ENCODE measurements at regions not wholly inside any gene's neighbourhood (a gene's known extent, or its start where the extent isn't known, plus 50 kb on each side); places are given as distances from the start of the nearest gene placed in this dataset.
"Not testable (repeated sequence)": the region's sequence is repeated elsewhere in the genome, so short reads cannot be mapped to it uniquely, and the experiment has no call there.

DNA sequence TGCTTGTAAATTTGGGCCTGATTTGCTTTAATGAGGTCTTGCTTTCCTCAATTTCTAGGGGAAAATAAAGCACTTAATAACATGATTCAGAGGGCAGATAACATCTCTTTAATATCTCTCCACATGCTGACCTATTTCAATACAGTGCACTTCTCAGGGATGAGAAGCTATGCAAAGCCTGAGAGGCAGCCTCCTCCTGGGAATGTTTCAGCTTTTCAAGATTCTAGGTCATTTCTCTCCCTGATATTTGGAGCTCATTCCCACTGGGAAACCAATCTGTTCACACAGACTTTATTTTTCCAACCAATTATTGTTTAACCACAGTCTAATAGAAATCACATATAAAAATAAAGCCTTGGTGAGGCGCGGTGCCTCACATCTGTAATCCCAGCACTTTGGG lies 67.0 kb upstream of the LSAMP start:
- DNase-seq (ENCODE audit: low read depth in 4 of 4, low spot score in 3 of 4): no peak

DNA sequence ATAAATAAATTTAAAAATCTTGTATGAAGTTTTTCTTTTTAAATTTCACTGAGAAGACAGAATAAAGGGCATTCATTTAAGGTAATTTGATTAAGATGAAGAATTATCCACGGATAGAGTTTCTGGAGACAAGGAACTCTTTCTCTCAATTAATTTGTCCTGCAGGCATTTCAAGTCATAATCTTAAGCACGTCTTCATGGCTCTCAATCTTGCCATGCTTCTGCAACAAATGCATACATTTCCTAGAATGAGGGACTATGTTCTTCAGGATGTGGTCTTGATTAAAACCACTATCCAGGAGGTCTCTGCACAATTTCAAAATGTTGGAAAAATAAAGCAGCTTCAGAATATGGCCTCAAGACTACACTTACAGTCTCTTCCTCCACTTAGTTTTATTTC lies 67.6 kb upstream of the LSAMP start:
- DNase-seq (ENCODE audit: low read depth in 4 of 4, low spot score in 3 of 4): no peak

DNA sequence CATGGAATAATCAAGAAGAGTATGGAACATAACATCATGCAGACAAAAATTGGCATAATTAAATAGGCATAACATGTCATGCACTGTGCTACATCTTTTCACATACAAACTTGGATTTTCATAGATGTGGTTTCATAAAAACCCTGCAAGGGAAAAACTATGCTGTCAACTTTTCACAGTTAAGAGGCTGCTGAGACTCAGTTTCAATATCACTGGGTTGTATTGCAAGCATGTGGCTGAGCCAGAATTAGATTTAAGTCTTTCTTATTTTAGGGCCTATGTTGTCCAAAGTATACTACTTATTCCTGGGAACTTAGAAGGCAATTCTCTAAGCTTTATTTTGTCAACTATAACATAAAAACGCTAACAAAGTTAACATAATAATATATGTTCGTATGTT lies 70.7 kb upstream of the LSAMP start:
- DNase-seq (ENCODE audit: low read depth in 4 of 4, low spot score in 3 of 4): no peak

DNA sequence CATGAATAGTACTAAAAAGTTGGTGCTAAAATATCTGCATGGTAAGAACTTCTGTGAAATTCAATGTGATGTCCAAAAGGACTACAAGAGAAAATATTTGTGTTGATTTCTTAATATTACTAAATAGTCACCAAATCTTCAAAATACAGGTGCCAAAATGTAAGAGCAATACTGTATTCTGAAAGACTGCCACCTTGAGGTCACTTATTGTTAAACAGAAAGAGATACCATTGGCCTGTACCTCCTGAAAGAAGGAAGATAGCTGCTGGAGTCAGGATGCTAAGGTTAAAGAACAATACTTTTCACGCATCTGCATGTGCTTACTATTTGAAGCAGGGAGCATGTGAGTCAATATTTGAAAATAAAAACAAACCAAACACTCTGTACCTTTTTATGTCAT lies 72.0 kb upstream of the LSAMP start:
- DNase-seq (ENCODE audit: low read depth in 4 of 4, low spot score in 3 of 4): no peak

DNA sequence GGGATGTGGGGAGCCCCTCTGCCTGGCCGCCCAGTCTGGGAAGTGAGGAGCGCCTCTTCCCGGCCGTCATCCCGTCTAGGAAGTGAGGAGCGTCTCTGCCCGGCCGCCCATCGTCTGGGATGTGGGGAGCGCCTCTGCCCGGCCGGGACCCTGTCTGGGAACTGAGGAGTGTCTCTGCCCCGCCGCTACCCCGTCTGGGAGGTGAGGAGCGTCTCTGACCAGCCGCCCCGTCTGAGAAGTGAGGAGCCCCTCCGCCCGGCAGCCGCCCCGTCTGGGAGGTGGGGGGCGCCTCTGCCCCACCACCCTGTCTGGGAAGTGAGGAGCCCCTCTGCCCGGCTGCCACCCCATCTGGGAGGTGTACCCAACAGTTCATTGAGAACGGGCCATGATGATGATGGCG lies 73.8 kb upstream of the LSAMP start:
- not testable (repeated sequence) for DNase-seq (ENCODE audit: low read depth in 4 of 4, low spot score in 3 of 4)

DNA sequence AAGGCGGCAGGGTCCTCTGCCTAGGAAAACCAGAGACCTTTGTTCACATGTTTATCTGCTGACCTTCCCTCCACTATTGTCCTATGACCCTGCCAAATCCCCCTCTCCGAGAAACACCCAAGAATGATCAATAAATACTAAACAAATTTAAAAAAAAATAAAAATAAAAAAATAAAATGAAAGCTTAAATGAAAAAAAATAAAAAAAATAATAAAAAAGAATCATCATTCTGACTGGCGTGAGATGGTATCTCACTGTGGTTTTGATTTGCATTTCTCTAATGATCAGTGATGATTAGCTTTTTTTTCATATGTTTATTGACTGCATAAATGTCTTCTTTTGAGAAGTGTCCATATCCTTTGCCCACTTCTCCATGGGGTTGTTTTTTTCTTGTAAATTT lies 74.5 kb upstream of the LSAMP start:
- DNase-seq (ENCODE audit: low read depth in 4 of 4, low spot score in 3 of 4): not testable (repeated sequence)

DNA sequence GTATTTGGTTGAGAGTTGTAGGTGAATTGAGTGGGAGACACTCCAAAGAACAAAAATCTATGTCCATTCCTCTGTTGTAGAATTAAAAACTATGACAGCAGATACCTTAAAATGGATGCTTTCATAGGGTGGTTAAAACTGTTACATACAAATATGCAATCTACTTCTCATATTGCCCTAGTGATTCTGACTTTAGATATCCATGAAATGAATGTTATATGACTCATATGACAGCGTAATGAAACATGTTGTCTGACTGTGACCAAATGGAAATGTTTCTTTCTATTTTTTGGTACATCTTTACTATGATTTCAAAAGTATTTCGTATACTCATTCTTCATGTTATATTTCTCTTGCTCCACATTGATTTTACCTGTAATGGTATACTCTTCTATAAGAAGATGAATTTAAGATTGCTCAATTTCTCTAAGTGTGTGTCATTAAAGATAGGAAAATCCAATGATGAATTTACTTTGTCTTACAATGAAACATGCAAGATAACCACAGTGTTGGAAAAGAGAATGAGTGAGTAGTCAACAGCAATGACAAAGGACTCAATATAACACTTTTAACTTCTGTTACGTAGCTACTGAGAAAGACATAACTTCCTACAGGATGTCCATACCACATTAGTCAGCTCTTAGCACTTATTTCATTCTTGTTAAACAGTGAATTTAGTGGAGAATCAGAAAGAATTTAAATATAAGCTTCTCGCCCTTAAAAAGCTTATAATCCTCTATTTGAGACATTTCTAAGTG lies 79.3 kb upstream of the LSAMP start:
- no peak for DNase-seq (ENCODE audit: low read depth in 4 of 4, low spot score in 3 of 4)

DNA sequence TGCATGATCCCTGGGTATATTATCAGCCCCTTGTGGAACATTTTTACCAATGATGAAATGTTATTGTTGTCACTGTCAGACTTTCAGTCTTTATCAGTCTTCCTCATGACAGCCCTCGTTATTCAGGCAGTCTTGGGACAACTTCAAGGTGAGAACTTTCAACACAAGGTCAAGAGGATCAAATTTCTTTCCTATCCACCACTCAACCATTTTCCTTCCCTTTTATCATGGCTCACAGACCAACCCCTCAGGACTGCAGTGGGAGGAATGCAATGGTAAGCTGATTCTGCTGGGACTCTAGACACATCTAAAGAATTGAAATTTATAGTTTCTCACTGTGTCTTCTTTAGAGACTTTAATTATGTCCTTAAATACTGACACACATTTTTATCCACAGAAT lies 107.0 kb upstream of the LSAMP start:
- peak in 2 of 4 donors; percentile 3 to 25 for DNase-seq (ENCODE audit: low read depth in 4 of 4, low spot score in 3 of 4)

DNA sequence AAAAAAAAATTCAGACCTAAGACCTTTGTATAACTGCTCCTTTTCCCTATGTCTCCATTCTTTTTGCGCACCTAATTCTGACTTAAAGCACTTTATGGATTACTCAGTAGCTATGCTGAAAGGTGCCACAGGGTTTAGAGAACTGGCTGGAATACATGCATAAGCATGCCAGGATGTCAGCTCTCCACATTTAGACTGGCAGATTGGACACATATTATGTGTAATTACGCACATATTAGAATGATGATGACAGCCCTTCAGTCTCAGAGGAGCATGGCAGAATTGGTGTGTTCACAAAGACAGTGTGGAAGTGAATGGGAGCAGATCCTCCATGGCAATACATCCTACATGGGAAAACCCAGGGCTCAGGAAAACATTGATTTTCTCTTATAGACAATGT lies 108.1 kb upstream of the LSAMP start:
- no peak for DNase-seq (ENCODE audit: low read depth in 4 of 4, low spot score in 3 of 4)

DNA sequence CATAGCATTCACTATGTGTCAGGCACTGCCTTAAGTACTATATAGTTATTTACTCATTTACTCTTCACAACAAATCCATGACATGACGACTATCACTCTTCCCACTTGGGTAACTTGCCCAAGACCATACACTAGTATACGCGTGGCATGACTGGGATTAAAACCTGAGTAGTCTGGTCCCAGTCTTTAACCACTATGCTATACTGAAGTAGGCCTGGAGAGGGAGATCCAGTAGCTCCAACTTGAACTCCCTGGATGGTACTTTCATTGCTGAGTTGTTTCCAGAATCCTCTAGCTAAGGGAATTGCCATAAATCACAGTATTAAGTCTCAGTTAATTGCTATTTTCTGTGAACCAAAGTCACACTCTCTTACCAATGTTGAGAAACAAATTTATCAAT lies 116.2 kb upstream of the LSAMP start:
- DNase-seq (ENCODE audit: low read depth in 4 of 4, low spot score in 3 of 4): no peak

DNA sequence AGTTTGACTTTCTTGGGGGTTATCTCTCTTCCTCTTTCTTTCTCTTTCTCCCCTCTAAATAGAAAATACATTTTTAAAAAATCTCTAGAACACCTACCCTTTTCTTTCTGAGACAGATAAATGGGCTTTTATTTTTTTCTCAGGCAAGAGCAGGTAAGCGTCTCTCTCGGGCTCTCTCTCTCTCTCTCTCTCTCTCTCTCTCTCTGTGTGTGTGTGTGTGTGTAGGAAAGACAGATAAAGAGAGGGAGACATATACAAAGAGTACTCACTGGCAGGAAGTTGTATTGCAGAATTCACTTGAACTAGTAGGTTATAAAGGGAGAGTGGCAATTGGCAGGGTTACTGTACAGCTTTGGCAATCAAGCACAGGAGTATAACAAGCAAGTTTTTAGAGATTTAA lies 118.1 kb upstream of the LSAMP start:
- DNase-seq (ENCODE audit: low read depth in 4 of 4, low spot score in 3 of 4): no peak

DNA sequence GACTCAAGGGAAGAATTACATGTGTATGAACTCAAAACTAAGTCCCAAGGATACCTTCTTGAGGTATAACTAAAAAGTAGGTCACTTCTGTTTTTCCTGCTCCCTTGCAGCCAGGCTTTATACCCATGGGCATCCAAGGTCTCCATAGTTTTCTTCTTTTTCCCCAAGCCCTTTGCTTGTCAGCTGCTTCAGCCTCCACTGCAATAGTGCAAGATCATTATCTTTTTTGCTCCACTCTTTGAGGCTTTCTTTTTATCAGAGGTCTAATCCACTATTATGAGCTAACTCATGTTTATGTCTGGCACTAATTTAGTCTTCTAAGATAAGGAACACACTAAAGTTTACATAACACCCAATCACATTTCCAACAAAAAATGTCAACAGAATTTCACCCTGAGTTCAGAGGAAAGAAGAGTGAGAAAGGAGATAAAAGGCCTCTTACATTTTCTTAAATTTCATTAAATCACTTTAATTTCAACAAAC lies 121.2 kb upstream of the LSAMP start:
- DNase-seq (ENCODE audit: low read depth in 4 of 4, low spot score in 3 of 4): no peak

DNA sequence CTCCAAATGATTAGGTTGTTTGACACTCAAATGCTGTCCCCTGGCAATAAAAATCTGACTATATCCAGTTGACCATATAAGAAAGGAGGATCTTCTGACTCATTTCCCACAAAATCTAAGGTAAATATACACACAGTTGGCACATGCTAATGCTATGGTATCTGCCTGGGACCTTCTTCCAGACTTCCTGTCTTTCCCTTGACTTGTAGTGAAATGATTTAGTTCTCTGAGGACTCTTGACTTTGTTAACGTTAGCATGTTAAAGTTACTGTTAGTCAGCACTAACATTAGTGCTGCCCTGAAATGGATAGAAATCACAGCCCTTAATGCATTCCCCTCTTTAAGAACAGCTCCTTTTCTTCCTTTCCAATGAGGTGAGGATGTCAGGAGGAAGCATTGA lies 124.3 kb upstream of the LSAMP start:
- DNase-seq (ENCODE audit: low read depth in 4 of 4, low spot score in 3 of 4): no peak

DNA sequence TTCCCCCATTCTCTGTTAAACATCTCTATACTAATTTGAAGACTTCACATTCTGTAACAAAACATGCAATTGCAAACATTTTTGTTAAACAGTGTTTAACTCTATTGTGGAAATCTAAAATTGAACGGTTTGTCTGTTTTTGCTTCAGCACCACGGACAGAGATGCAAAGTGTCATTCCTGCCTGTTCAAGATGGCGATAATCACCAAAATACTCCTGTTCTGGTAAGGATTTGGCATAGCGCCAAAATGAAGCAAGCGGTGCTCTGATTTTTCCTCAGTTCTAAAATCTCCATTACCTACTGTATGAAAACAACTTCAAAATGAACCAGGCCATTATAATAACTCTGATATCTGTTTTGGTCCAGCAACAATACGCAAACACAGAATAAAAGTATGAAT lies 129.7 kb upstream of the TUSC7 start:
- DNase-seq (ENCODE audit: low read depth in 4 of 4, low spot score in 3 of 4): peak in 1 of 4 donors; percentile 10

DNA sequence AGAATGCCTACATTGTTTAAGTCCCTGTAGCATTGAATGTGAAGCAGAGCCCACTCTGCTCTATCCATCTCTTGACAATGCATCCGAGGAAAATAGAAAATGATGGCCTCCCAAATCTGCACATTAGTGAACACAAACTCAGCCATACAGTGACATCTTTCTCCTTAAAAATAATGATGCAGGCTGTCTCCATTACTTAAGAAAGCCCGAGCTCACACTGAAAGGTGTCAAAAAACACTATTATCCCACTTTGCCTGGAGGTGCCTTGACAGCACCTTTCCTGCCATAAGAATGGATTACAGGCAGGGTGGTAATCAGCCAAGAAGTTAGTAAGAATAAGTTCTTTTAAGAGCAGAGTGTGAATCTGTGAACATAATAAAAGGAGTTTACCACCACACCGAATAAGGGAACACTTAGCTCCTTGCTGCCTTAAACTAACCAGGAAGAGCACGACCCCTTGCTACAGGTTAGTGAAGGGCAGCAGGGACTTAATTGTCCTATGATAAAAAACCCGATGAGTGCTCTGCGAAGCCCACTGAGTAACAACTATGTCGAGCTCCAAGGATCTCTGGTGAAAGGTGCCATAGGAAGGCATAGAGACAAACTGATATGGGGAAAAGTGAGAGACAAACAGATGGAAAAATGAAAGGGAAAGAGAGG lies 123.2 kb upstream of the TUSC7 start:
- DNase-seq (ENCODE audit: low read depth in 4 of 4, low spot score in 3 of 4): no peak

DNA sequence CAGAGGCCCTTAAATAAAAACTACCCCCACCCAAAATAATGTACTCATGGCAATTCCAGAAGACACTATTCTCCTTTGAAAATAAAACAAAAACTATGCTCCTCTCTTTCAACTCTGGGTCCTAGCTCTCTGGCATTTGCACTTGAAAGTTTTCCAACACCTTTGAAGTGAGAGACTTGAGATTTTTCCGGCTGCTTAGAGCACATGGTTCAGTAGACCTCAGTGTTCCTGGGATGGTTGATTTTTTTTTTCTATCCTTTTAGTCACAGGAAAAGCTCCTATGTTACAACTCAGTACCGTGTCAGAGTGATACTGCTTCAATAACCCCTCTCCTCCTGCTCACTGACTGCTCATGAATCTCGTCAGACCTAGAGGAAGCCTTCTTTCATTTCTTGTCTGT lies 118.3 kb upstream of the TUSC7 start:
- DNase-seq (ENCODE audit: low read depth in 4 of 4, low spot score in 3 of 4): no peak

DNA sequence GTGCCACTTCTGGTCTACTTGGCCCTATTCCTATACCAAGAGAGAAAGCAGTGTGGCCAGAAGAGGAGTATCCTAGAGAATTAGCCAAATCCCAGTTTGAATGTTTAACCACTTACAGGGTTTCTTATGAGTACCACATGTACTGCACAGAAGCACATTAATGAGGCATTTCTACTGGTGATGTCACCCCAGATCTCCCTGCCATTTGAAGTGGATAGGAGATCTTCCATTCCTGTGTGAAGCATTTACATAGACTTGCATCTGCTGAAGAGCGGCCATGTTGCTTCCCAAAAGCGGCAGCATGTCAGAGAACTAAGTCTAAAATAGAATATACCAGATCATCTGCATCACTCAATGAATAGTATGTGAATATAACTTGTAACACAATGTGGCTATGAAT lies 108.4 kb upstream of the TUSC7 start:
- DNase-seq (ENCODE audit: low read depth in 4 of 4, low spot score in 3 of 4): no peak

DNA sequence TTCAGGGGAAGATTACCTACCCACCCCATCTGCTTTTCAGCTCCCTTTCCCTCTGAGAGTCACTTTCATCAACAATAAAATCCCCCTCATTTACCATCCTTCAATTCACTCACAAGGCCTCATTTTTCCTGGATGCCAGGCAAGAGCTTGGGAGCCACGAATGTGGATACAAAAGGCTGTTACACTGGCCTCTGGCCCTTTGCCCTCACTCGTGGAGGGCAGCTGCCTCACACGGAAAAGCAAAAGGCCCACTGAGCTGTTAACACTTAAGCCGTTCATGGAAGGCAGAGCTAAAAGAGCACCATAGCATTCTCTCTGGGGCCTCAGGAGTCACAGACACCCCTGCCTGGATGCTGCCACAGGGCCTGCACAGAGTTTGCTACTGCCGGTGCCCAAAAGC lies 102.4 kb upstream of the TUSC7 start:
- DNase-seq (ENCODE audit: low read depth in 4 of 4, low spot score in 3 of 4): no peak

DNA sequence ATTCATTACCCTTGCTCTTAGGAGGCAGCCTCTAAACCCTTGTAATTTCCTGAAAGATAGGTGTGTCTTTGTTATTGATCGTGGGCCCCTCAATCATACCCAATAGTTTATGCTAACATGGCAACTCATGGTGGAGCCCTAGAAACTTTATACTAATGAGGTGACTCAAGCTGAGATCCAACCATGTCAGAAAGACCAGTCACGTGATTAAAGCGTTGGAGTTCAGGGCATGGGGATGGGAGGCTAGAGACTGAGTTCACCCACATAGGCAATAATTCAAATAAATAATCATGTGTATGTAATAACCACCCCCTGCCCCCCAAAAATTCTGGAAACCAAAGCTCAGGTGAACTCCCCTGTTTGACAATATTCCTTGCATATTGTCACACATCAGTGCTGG lies 99.5 kb upstream of the TUSC7 start:
- no peak for DNase-seq (ENCODE audit: low read depth in 4 of 4, low spot score in 3 of 4)

DNA sequence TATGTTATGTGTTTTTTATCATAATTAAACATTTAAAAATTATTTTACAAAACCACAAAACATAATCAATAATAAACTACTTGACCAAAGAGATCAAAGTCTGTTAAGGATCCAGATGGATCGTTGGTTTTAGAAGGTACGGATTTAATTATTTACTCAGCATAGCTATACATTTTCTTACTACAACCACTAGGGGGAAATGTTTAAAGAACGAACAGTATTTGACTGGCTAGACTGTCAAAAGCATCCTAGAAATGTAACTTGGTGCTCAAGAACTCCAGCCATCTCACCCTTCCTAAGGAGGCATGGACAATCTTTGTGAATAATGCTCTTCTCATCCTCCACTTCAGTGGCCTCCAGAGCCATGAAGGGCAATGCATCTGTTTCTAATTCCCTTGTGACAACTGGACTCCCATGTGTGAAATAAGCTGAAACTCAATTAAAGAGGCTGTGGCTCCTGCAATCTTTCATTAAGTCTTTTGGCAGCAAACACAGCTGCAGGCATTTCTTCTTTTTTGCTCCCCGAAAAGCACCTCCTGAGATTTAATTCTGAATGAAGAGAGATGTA lies 94.7 kb upstream of the TUSC7 start:
- no peak for DNase-seq (ENCODE audit: low read depth in 4 of 4, low spot score in 3 of 4)

DNA sequence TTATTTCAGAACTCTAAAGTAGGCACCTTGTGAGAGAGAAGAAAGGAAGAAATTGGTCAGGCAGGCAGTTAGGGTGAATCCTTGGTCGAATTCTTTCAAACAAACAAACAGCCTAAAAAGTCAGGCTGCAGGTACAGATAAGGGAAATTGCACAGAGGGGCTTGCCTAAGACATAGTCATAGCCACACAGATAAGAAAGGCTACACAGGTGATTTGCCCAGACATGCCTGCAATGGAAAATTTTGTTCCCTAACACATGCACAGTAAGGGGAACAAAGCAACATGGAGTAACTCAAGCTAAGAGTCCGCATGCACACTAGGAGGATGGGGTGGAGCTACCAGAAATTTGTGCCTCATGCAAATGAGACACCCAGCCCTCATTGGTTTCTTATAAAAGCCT lies 91.4 kb upstream of the TUSC7 start:
- DNase-seq (ENCODE audit: low read depth in 4 of 4, low spot score in 3 of 4): no peak

DNA sequence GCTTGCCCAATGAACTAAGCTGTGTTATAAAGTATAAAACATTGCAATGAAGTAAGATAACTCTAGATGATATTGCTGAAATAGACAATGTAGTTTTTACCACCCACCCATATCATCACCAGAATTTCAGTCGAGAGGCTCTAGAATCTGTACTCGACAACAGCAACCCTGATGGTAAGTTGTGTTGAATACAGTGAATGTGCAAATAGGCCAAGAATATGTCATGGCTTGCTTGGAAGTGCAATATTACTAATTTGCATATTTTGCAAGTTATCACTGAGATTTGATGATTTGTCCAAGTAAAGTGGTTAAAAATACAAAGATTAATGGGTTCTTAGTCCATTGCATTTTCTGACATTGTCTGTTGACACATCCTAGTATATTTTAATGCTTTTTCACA lies 90.6 kb upstream of the TUSC7 start:
- DNase-seq (ENCODE audit: low read depth in 4 of 4, low spot score in 3 of 4): no peak

Data from left renal pelvis (tissue), 4 donors.